ENCODE measurements at regions not wholly inside any gene's neighbourhood (a gene's known extent, or its start where the extent isn't known, plus 50 kb on each side); places are given as distances from the start of the nearest gene placed in this dataset.
"Not testable (repeated sequence)": the region's sequence is repeated elsewhere in the genome, so short reads cannot be mapped to it uniquely, and the experiment has no call there.

- Histone ChIP-seq H3K9me3 (replicated peaks in 1 of 11) (peaks cover 0 to 4% (median 0%) of the 10 kb centered on the region in 11 experiments; a peak in 1 of 22 replicates), H3K4me3 (no peak overlapping the region), H3K4me1 (no peaks in the 10 kb centered on the region), H3K9ac (no peak overlapping the region), H3K27ac (no peak overlapping the region), H3K36me3 (no peaks in the 10 kb centered on the region), H3K27me3 (no peaks in the 10 kb centered on the region), H3K4me2 (no peak overlapping the region), H4K20me1 (no peaks in the 10 kb centered on the region)
- TF ChIP-seq Cebpa-rat (IDR thresholded peaks at IDR 0.05) = no peak
Measured at GRCh38 chr16:77488652-77489051, 53.8 kb upstream of the ADAMTS18 start.

- H3K9me3 ChIP-seq (replicated peaks in 1 of 11) = peaks cover 0 to 6% (median 0%) of the 10 kb centered on the region in 11 experiments; a peak in 8 of 22 replicates
- no peak for TF ChIP-seq Cebpa-rat (IDR thresholded peaks at IDR 0.05)
Measured at GRCh38 chr16:77491091-77491490, 56.3 kb upstream of the ADAMTS18 start.

DNA sequence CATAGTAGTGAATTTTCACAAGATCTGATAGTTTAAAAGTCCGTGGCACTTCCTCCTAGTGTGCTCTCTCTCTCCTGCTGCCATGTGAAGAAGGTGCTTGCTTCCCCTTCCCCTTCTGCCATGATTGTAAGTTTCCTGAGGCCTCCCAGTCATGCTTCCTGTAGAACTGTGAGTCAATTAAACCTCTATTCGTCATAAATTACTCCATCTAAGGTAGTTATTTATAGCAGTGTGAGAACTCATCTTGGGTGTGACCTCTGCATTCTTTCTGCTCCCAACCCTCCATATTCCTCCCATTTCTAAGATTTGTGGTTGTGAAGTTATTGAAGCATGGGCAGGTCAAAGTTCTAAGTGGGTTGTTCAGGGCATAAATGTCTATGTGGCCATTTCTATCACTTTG, 62.1 kb upstream of the ADAMTS18 start:
- no peaks in the 10 kb centered on the region for H3K36me3 ChIP-seq
- H3K9ac ChIP-seq = no peak overlapping the region
- no peak overlapping the region for H3K4me2 ChIP-seq
- H3K4me3 ChIP-seq = no peak overlapping the region
- no peaks in the 10 kb centered on the region for H3K27me3 ChIP-seq
- no peak overlapping the region for H3K27ac ChIP-seq
- H4K20me1 ChIP-seq = no peaks in the 10 kb centered on the region
- peaks cover 0 to 26% (median 8%) of the 10 kb centered on the region in 11 experiments; a peak in 15 of 22 replicates for H3K9me3 ChIP-seq (replicated peaks in 1 of 11)
- TF ChIP-seq Cebpa-rat (IDR thresholded peaks at IDR 0.05) = no peak
- H3K4me1 ChIP-seq = no peaks in the 10 kb centered on the region

More at GRCh38 chr16:77491091-77491490, 56.3 kb upstream of the ADAMTS18 start:
- Histone ChIP-seq H3K9ac (no peak overlapping the region), H3K4me2 (no peak overlapping the region), H3K36me3 (no peaks in the 10 kb centered on the region), H3K4me1 (no peaks in the 10 kb centered on the region), H4K20me1 (no peaks in the 10 kb centered on the region), H3K4me3 (no peak overlapping the region), H3K27me3 (no peaks in the 10 kb centered on the region), H3K27ac (no peak overlapping the region)

DNA sequence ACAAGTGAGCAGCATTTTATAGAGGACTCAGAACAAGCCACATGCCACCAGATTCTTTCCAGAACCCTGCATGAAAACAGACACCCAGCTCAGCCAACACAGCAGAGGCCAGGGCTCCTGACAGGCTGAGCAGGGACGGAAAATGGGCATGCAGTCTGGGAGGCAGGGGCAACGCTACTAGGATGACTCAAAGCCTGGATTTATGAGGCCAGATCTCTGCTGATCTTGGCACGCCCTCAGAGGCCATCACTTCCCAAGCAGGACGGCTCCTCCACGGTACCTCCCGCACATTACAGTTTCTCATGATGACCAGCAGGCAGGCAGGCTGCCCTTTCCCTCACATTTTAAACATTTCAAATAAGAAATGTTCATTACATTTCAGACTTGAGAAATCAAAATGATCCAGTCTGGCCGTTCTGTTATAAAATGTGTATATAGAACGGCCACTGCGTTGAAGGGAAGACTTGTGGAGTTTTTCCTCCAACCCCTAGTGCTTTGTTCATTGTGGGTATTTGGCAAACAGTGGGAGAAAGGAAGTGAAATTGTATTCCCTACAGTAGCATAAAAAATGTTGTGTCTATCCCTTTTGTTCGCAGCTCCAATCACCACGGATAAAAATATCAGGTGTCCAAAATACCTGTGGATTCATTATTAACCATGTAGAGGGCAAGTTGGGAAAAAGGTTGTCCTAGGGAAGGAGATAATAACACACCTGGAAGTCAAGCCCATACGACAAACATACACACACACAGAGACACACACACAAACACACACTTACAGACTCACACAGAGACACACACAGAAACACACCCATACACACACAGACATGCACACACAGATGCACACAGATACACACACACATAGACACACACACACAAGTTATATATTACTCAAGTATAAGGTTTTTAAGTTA, 64.8 kb upstream of the ADAMTS18 start:
- H3K27ac ChIP-seq = no peak overlapping the region
- no peaks in the 10 kb centered on the region for H4K20me1 ChIP-seq
- peaks cover 0 to 26% (median 8%) of the 10 kb centered on the region in 11 experiments; a peak in 15 of 22 replicates for H3K9me3 ChIP-seq (replicated peaks in 1 of 11)
- no peaks in the 10 kb centered on the region for H3K4me1 ChIP-seq
- no peak for TF ChIP-seq Cebpa-rat (IDR thresholded peaks at IDR 0.05)
- H3K4me3 ChIP-seq = no peak overlapping the region
- H3K27me3 ChIP-seq = no peaks in the 10 kb centered on the region
- H3K9ac ChIP-seq = no peak overlapping the region
- no peak overlapping the region for H3K4me2 ChIP-seq
- H3K36me3 ChIP-seq = no peaks in the 10 kb centered on the region

- Histone ChIP-seq H3K27ac (no peak overlapping the region), H3K36me3 (no peaks in the 10 kb centered on the region), H3K4me2 (no peak overlapping the region), H3K4me1 (no peaks in the 10 kb centered on the region), H3K4me3 (no peak overlapping the region), H3K27me3 (no peaks in the 10 kb centered on the region), H3K9me3 (replicated peaks in 1 of 11) (peaks cover 0 to 26% (median 8%) of the 10 kb centered on the region in 11 experiments; a peak in 15 of 22 replicates), H4K20me1 (no peaks in the 10 kb centered on the region), H3K9ac (no peak overlapping the region)
- no peak for TF ChIP-seq Cebpa-rat (IDR thresholded peaks at IDR 0.05)
Measured at GRCh38 chr16:77500286-77500598, 65.4 kb upstream of the ADAMTS18 start.

DNA sequence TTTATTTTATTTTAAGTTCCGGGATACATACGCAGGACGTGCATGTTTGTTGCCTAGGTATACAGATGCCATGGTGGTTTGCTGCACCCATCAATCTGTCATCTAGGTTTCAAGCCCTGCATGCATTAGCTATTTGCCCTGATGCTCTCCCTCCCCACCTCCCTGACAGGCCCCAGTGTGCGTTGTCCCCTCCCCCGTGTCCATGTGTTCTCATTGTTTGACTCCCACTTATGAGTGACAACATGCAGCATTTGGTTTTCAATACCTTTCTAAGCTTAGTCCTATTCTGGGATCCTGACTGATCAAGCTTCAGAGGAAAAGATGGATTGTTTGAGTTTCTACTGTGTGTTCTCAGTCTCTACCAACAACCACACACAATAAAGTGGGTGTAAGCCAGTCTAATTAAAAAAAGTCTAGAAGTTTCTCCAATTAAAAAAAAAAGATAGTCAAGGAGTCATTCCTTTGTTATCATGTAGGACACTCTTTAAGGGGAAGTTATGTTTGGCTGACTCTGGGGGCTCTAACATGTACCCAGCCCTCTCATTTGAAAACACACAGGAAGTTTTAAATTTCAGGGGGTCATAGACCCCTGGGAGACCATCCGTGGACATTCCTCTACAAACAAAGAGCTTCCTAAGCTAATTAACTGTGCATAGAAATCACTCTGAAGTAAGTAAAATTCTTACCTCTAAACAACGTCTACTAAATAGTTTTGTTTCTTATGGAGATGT, 66.3 kb upstream of the ADAMTS18 start:
- Histone ChIP-seq H3K27me3 (no peaks in the 10 kb centered on the region), H3K4me3 (no peak overlapping the region), H3K4me1 (no peaks in the 10 kb centered on the region), H3K9me3 (replicated peaks in 1 of 11) (peaks cover 0 to 20% (median 8%) of the 10 kb centered on the region in 11 experiments; a peak in 15 of 22 replicates), H3K27ac (no peak overlapping the region), H3K36me3 (no peaks in the 10 kb centered on the region), H4K20me1 (no peaks in the 10 kb centered on the region), H3K4me2 (no peak overlapping the region), H3K9ac (no peak overlapping the region)
- TF ChIP-seq Cebpa-rat (IDR thresholded peaks at IDR 0.05) = no peak

GRCh38 chr16:77502448-77502847, 67.6 kb upstream of the ADAMTS18 start:
- Histone ChIP-seq H3K4me2 (no peak overlapping the region), H3K9ac (no peak overlapping the region)

DNA sequence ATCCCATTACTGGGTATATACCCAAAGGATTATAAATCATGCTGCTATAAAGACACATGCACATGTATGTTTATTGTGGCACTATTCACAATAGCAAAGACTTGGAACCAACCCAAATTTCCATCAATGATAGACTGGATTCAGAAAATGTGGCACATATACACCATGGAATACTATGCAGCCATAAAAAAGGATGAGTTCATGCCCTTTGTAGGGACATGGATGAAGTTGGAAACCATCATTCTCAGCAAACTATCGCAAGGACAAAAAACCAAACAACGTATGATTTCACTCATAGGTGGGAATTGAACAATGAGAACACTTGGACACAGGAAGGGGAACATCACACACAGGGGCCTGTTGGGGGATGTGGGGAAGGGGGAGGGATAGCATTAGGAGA, 71.7 kb upstream of the ADAMTS18 start:
- not testable (repeated sequence) for H3K4me3 ChIP-seq; H3K4me2 ChIP-seq; H3K36me3 ChIP-seq; H3K27ac ChIP-seq; H3K27me3 ChIP-seq; H3K4me1 ChIP-seq; H4K20me1 ChIP-seq; H3K9me3 ChIP-seq (replicated peaks in 1 of 11); H3K9ac ChIP-seq

More at GRCh38 chr16:77502448-77502847, 67.6 kb upstream of the ADAMTS18 start:
- Histone ChIP-seq H4K20me1 (no peaks in the 10 kb centered on the region), H3K4me3 (no peak overlapping the region), H3K4me1 (no peaks in the 10 kb centered on the region), H3K36me3 (no peaks in the 10 kb centered on the region), H3K9me3 (replicated peaks in 1 of 11) (peaks cover 0 to 7% (median 0%) of the 10 kb centered on the region in 11 experiments; a peak in 7 of 22 replicates), H3K27me3 (no peaks in the 10 kb centered on the region), H3K27ac (no peak overlapping the region)
- no peak for TF ChIP-seq Cebpa-rat (IDR thresholded peaks at IDR 0.05)

GRCh38 chr16:77509051-77509450, 74.2 kb upstream of the ADAMTS18 start:
- H3K9me3 ChIP-seq (replicated peaks in 1 of 11) = no peaks in the 10 kb centered on the region
- no peak overlapping the region for H3K4me2 ChIP-seq
- no peaks in the 10 kb centered on the region for H3K4me1 ChIP-seq
- H3K36me3 ChIP-seq = no peaks in the 10 kb centered on the region
- H3K27me3 ChIP-seq = no peaks in the 10 kb centered on the region
- no peak overlapping the region for H3K27ac ChIP-seq
- TF ChIP-seq Cebpa-rat (IDR thresholded peaks at IDR 0.05) = no peak
- H3K4me3 ChIP-seq = no peak overlapping the region
- H4K20me1 ChIP-seq = no peaks in the 10 kb centered on the region
- H3K9ac ChIP-seq = no peak overlapping the region

All from BLaER1 treated with 17β-estradiol and CSF1 and Interleukin-3, amounts not matched to agents 10 nM and 100 nM (cell line).